Prostate gland (tissue), 2 donors: ENCODE measurements at regions not wholly inside any gene's neighbourhood (a gene's known extent, or its start where the extent isn't known, plus 50 kb on each side); places are given as distances from the start of the nearest gene placed in this dataset.

ENCODE experiments used
- POLR2A ChIP-seq: fragments of 450-650 bp; IDR thresholded peaks from one replicate; pipeline ENCODE4 v1.6.1; 2016; ENCODE audit warnings: antibody characterized with exemption, mild to moderate bottlenecking
- POLR2AphosphoS5 ChIP-seq: sonication (generic); formaldehyde crosslinking; IDR thresholded peaks from one replicate; pipeline ENCODE4 v1.6.1; 2017; ENCODE audit warnings: antibody characterized with exemption
- TF ChIP-seq, protein P1 (sequence below), 4 experiments: fragments of 200-600 bp in 2 of 4; fragments of 450-650 bp in 2 of 4; sonication (generic) in 2 of 4; IDR thresholded peaks; 1 replicate in 3 of 4; 2 replicates in 1 of 4; pipeline ENCODE4 v1.5.1; 2016 to 2019; ENCODE audit warnings: antibody characterized with exemption in 4 of 4, mild to moderate bottlenecking in 2 of 4, moderate library complexity in 2 of 4

- TF ChIP-seq, protein P1, sequence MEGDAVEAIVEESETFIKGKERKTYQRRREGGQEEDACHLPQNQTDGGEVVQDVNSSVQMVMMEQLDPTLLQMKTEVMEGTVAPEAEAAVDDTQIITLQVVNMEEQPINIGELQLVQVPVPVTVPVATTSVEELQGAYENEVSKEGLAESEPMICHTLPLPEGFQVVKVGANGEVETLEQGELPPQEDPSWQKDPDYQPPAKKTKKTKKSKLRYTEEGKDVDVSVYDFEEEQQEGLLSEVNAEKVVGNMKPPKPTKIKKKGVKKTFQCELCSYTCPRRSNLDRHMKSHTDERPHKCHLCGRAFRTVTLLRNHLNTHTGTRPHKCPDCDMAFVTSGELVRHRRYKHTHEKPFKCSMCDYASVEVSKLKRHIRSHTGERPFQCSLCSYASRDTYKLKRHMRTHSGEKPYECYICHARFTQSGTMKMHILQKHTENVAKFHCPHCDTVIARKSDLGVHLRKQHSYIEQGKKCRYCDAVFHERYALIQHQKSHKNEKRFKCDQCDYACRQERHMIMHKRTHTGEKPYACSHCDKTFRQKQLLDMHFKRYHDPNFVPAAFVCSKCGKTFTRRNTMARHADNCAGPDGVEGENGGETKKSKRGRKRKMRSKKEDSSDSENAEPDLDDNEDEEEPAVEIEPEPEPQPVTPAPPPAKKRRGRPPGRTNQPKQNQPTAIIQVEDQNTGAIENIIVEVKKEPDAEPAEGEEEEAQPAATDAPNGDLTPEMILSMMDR (IDR thresholded peaks at IDR 0.05): no peak
- no peak for TF ChIP-seq POLR2A
- no peak for TF ChIP-seq POLR2AphosphoS5
Observed at GRCh38 chr7:94135180-94135579, 131.0 kb upstream of the BET1 start.
